Left cardiac atrium (tissue), 4 donors: ENCODE measurements at regions not wholly inside any gene's neighbourhood (a gene's known extent, or its start where the extent isn't known, plus 50 kb on each side); places are given as distances from the start of the nearest gene placed in this dataset.

Experiments
- ATAC-seq, 2 donors: fragments of 200-7000 bp; cut with Tn5 transposase; one replicate each; pipeline ENCODE4 v1.9.1; 2020; ENCODE audit warnings: mild to moderate bottlenecking in 2 of 2, moderate library complexity in 2 of 2
- DNase-seq: peaks from one replicate; pipeline ENCODE4 v3.0.0-alpha.2; 2020
- intact Hi-C, 2 donors: fragments of 100-400 bp; cut with DNase I; formaldehyde crosslinking; loops; one replicate each; pipeline versions ENCODE4 v1.14.1 to v1.15.1; 2022 to 2023
- donor health status: DM: no; HTN: yes; CAD: no.
- donor health status: DM: no; HTN: yes; CAD: no; lungs with severe emphysema.
- donor health status: DM: yes; HTN: yes; CAD: no.
- donor health status: Dilated cardiomyopathy.

- no peak for DNase-seq
- ATAC-seq: no peak
- intact Hi-C loops: no loop called here
Observed at GRCh38 chr12:97257726-97258125, 204.9 kb upstream of the RMST start.

- intact Hi-C loops: no loop called here
Observed at GRCh38 chr12:97259098-97259497, 203.5 kb upstream of the RMST start.

GRCh38 chr12:97260786-97261185, 201.8 kb upstream of the RMST start:
- no peak for DNase-seq
- intact Hi-C loops: no loop called here
- no peak for ATAC-seq

More at GRCh38 chr12:97259098-97259497, 203.5 kb upstream of the RMST start:
- ATAC-seq (no peak), DNase-seq (no peak)

- ATAC-seq: no peak
- DNase-seq: no peak
- intact Hi-C loops: no loop called here
Observed at GRCh38 chr12:97267166-97267565, 195.4 kb upstream of the RMST start.

- intact Hi-C loops: no loop called here
- ATAC-seq (no peak), DNase-seq (no peak)
Observed at GRCh38 chr12:97267594-97268202, 194.9 kb upstream of the RMST start.

- ATAC-seq: no peak
Observed at GRCh38 chr12:97272471-97272870, 190.1 kb upstream of the RMST start.

GRCh38 chr12:97274386-97274785, 188.2 kb upstream of the RMST start:
- DNase-seq: no peak
- no peak for ATAC-seq
- intact Hi-C loops: no loop called here

More at GRCh38 chr12:97272471-97272870, 190.1 kb upstream of the RMST start:
- intact Hi-C loops: no loop called here
- DNase-seq: no peak

GRCh38 chr12:97275256-97275655, 187.3 kb upstream of the RMST start:
- intact Hi-C loops: no loop called here
- no peak for ATAC-seq
- no peak for DNase-seq

- DNase-seq (no peak), ATAC-seq (no peak)
- intact Hi-C loops: no loop called here
Observed at GRCh38 chr12:97275728-97276590, 186.6 kb upstream of the RMST start.

- DNase-seq: no peak
- intact Hi-C loops: no loop called here
- ATAC-seq: no peak
Observed at GRCh38 chr12:97276661-97277429, 185.8 kb upstream of the RMST start.

- no peak for ATAC-seq
- intact Hi-C loops: no loop called here
- DNase-seq: no peak
Observed at GRCh38 chr12:97283297-97283696, 179.3 kb upstream of the RMST start.

- intact Hi-C loops: no loop called here
- DNase-seq (no peak), ATAC-seq (no peak)
Observed at GRCh38 chr12:97288531-97288930, 174.1 kb upstream of the RMST start.

- no peak for DNase-seq
- intact Hi-C loops: no loop called here
- ATAC-seq: no peak
Observed at GRCh38 chr12:97292588-97292987, 170.0 kb upstream of the RMST start.

- DNase-seq: no peak
- intact Hi-C loops: no loop called here
- ATAC-seq: no peak
Observed at GRCh38 chr12:97293541-97293940, 169.1 kb upstream of the RMST start.

GRCh38 chr12:97299847-97300246, 162.8 kb upstream of the RMST start:
- no peak for DNase-seq
- ATAC-seq: no peak
- intact Hi-C loops: loop anchor here in 1 of 2 donors (10.0 kb wide), 1 partner anchor 315 kb away; no protein-coding TSS in a partner anchor

- ATAC-seq (no peak), DNase-seq (no peak)
- intact Hi-C loops: loop anchor here in 1 of 2 donors (10.0 kb wide), 1 partner anchor 316 kb away; no protein-coding TSS in a partner anchor
Observed at GRCh38 chr12:97300431-97300830, 162.2 kb upstream of the RMST start.

GRCh38 chr12:97300891-97301290, 161.7 kb upstream of the RMST start:
- intact Hi-C loops: loop anchor here in 1 of 2 donors (10.0 kb wide), 1 partner anchor 316 kb away; no protein-coding TSS in a partner anchor
- no peak for DNase-seq
- ATAC-seq: no peak

- DNase-seq: no peak
Observed at GRCh38 chr12:97301576-97301975, 161.0 kb upstream of the RMST start.

GRCh38 chr12:97305651-97306050, 157.0 kb upstream of the RMST start:
- intact Hi-C loops: loop anchor here in 1 of 2 donors (10.0 kb wide), 1 partner anchor 321 kb away; no protein-coding TSS in a partner anchor
- DNase-seq (no peak), ATAC-seq (no peak)

More at GRCh38 chr12:97301576-97301975, 161.0 kb upstream of the RMST start:
- intact Hi-C loops: loop anchor here in 1 of 2 donors (10.0 kb wide), 1 partner anchor 317 kb away; no protein-coding TSS in a partner anchor
- ATAC-seq: no peak
